ENCODE measurements at regions not wholly inside any gene's neighbourhood (a gene's known extent, or its start where the extent isn't known, plus 50 kb on each side); places are given as distances from the start of the nearest gene placed in this dataset.

GRCh38 chr6:105844275-105844883 lies 241.8 kb upstream of the PRDM1 start:
- no peak for TF ChIP-seq POLR2AphosphoS5 (IDR thresholded peaks at IDR 0.05; ENCODE audit: low read depth, low read length)
- TF ChIP-seq GABPA (IDR thresholded peaks at IDR 0.05; ENCODE audit: low read depth): no peak
- no peak for TF ChIP-seq CTCF (IDR thresholded peaks at IDR 0.05)
- TF ChIP-seq RCOR1 (IDR thresholded peaks at IDR 0.05; ENCODE audit: low read length): no peak
- TF ChIP-seq REST (IDR thresholded peaks at IDR 0.05; ENCODE audit: low read depth, low read length): no peak
